Heart left ventricle (tissue), 13 donors: ENCODE measurements at regions not wholly inside any gene's neighbourhood (a gene's known extent, or its start where the extent isn't known, plus 50 kb on each side); places are given as distances from the start of the nearest gene placed in this dataset.

Experiments used
- CTCF ChIP-seq, 12 donors: fragments of 200-600 bp; sonication (generic) in 4 of 12; IDR thresholded peaks; one replicate each; pipeline versions ENCODE4 v1.5.0 to v1.8.0; 2018 to 2022; ENCODE audit warnings: antibody characterized with exemption in 12 of 12, mild to moderate bottlenecking in 5 of 12
- POLR2A ChIP-seq, 2 donors: fragments of 450-650 bp; IDR thresholded peaks; one replicate each; pipeline ENCODE4 v1.6.1; 2017; ENCODE audit warnings: antibody characterized with exemption in 2 of 2, mild to moderate bottlenecking in 2 of 2, moderate library complexity in 2 of 2
- donor health status: ischemic (EF 13 %, LVEDD 7.1; RV severe dilation, severe dysfunction).
- donor health status: DM: no; HTN: yes; CAD: no.
- donor health status: DM: no; HTN: no; CAD: no.
- donor health status: ischemic (EF 25% LVEDD 6.9; RV normal size, moderate dysfunction).
- donor health status: ischemic (EF 25% LVEDD 5.7; RV mildly dilated, moderate dysfunction).
- donor health status: ischemic (EF 35%, LVEDD 5.7; RV mildly dilated, moderate dysfunction).
- donor health status: nonischemic (EF 11% LVEDD 7.7; RV severe dilation, severe dysfunction).
- donor health status: DM: yes; HTN: yes; CAD: no.
- donor health status: PGD.
- donor health status: ischemic (EF 29% LVEDD 5.4; RV normal size, mild dysfunction).
- donor health status: nonischemic (EF 23%, LVEDD 6.1; RV moderate dilation, normal function).

GRCh38 chr14:22149058-22149457 lies 440.0 kb downstream of the DAD1 start:
- TF ChIP-seq CTCF (IDR thresholded peaks at IDR 0.05) = no peak
- TF ChIP-seq POLR2A (IDR thresholded peaks at IDR 0.05) = no peak
